DOHH2 (cell line): ENCODE measurements at regions not wholly inside any gene's neighbourhood (a gene's known extent, or its start where the extent isn't known, plus 50 kb on each side); places are given as distances from the start of the nearest gene placed in this dataset.

Experiments
- CTCF ChIP-seq: fragments of 200-600 bp; sonication (generic); IDR thresholded peaks from one replicate; pipeline ENCODE4 v1.5.1; 2014; ENCODE audit warnings: antibody characterized with exemption, mild to moderate bottlenecking, low read depth, low read length; ENCODE audit not compliant: poor library complexity, severe bottlenecking
- EZH2phosphoT487 ChIP-seq: fragments of 200-600 bp; sonication (generic); IDR thresholded peaks from 2 replicates; pipeline ENCODE4 v1.6.1; 2017; ENCODE audit warnings: borderline replicate concordance, mild to moderate bottlenecking, antibody characterized with exemption, low read length, moderate library complexity, mixed read lengths

GRCh38 chr2:437180-437579 is 149.3 kb upstream of the ALKAL2 start:
- TF ChIP-seq CTCF (no peak), EZH2phosphoT487 (no peak)
